ENCODE measurements at regions not wholly inside any gene's neighbourhood (a gene's known extent, or its start where the extent isn't known, plus 50 kb on each side); places are given as distances from the start of the nearest gene placed in this dataset.
"Not testable (repeated sequence)": the region's sequence is repeated elsewhere in the genome, so short reads cannot be mapped to it uniquely, and the experiment has no call there.

GRCh38 chr2:21346984-21347383 is 223.2 kb downstream of the TDRD15 start:
- DNase-seq: no peak

DNA sequence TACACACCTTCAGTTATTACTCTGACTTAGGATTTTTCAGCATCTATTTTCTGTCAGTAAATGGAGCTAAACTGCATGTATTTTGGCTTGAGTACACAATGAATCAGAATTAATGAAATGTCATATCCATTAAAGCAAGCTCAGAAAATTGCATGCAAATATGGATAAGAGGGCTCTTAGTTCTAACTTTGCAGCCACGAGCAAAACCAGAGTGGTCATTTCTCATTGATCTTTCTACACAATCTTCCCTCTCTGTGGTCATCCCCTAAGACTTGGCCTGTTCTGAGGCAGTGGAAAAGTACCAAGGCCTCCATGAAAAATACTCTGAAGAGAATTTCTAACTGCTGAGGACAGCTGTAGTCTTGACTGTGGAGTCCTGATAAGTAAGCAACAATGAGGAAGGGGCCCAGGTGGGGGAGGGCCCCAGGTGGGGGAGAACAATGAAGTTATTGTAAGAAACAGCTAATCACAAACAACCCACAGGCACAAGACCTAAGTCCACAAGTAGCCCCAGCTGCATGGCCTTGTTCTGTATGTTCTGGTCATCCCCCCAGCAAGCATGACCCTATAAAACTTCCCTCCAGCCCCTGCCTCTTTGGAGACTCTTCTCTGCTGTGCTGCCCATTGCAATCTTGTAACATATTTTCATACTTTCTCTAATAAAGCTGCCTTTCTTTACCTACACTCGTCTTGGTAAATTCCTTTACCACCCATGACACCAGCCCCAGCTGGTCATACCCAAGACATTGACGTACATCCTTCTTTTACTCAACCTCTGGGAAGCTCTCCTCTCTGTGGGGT is 230.3 kb downstream of the TDRD15 start:
- no peak for DNase-seq

- DNase-seq: no peak
Measured at GRCh38 chr2:21356086-21356856, 232.5 kb downstream of the TDRD15 start.

DNA sequence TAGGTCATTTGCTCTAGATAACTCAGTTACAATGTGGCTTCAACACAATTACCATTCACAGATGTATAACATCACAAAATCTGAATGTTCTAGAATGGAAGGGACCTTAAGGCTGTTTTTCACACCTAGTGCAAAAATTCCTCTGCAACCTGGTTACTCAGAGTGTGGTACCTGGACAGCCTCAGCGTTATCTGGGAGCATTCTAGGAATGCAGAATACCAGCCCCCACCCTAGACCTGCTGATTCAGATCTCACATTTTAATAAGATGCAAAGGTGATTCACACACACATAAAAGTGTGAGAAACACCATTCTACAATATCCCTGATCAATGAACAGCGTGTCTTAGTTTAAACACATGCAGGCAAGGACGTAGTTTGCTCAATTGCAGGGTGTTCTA is 233.1 kb downstream of the TDRD15 start:
- no peak for DNase-seq

DNA sequence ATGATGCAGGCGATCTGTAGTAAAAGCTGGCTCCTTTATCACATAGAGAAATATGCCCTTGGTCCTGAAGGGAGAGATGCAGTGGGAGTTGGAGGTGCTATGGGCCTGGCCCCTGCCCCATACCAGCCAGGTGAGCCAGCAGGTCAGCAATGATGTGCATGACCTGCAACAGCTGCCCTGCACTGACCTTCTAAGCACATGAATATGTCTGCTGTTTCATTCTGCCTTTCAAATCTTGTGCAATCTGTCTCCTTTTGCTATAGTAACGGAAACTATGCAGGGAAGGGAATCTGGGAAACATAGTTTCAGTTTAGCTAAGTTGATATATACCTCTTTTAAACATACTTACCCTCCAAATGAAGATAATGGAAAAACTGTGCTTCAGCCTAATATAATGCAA is 235.2 kb downstream of the TDRD15 start:
- DNase-seq: no peak

- DNase-seq: no peak
Measured at GRCh38 chr2:21361384-21361783, 237.6 kb downstream of the TDRD15 start.

DNA sequence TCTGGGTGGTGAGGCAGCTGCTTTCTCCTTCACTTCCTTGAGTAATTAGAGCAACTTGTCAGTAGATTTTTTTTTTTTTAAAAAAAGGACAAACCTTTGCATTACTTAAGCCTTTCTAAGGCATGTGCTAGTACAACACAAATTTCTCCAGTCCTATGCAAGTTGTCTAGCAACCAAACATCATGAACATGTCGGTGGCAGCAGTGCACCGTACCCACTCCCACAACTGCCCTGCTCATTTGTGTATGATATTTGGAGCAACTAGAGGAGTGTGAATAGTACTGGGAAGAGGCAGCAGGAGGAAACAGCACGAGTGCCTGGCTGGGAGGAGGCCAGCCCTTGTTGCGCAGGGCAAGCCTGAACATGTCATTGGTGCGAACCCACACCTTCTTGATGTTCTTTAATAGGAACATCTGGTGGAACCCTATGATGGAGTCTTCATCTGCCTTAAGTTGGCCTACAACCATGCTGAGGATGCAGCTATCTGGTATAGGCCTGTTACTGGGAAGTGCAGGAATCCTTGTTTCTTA is 238.3 kb downstream of the TDRD15 start:
- no peak for DNase-seq

GRCh38 chr2:21363364-21363763 is 239.6 kb downstream of the TDRD15 start:
- DNase-seq: no peak

- no peak for DNase-seq
Measured at GRCh38 chr2:21367421-21367820, 243.7 kb downstream of the TDRD15 start.

DNA sequence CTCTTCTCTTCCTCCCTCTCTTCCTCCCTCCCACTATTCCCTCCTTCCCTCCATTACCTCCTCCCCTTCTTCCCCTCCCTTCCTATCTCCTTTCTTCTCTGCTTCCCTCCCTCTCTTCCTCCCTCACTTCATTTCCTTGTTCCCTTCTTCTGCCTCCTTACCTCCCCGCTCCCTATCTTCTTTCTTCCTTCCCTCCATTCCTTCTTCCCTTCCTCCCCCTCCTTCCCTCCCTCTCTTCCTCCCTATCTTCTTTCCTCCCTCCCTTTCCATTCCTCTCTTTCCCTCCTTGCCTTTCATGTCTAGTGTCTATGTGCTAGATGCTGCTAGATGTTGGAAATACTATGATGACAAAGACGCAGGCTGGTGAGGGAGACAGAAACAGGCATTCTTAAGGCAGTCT is 246.0 kb downstream of the TDRD15 start:
- no peak for DNase-seq

GRCh38 chr2:21371499-21372003 is 247.8 kb downstream of the TDRD15 start:
- DNase-seq: no peak

- no peak for DNase-seq
Measured at GRCh38 chr2:21372654-21373053, 248.9 kb downstream of the TDRD15 start.

DNA sequence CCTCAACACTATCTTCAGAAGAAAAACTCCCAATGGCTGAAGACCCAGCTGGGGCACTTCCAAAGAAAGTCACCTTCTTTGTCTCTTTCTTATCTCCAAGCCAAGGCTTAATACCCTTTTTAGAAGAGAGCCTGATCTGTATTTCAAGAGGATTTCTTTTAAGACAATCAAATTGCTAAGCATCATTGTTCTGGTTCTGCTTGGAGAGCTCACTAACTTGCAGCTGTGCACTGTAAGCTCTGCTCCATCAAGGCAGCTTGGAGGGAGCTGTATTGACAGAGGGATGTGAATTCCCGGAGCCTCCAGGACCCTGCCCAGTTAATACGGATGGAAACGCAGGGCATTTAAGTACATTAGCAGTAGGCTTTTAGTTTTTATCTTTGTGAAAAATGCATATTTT is 253.1 kb downstream of the TDRD15 start:
- no peak for DNase-seq

DNA sequence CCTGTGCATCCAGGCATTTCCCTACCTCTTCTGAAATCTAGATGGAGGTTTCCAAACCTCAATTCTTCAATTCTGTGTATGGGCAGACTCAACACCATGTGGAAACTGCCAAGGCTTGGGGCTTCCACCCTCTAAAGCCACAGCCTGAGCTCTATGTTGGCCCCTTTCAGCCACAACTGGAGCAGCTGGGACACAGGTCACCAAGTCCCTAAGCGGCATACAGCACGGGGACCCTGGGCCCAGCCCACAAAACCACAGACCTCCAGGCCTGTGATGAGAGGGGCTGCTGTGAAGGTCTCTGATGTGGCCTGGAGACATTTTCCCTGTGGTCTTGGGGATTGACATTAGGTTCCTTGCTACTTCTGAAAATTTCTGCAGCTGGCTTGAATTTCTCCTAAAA is 255.4 kb downstream of the TDRD15 start:
- DNase-seq: no peak

- not testable (repeated sequence) for DNase-seq
Measured at GRCh38 chr2:21379668-21380067, 255.9 kb downstream of the TDRD15 start.

GRCh38 chr2:21381421-21381820 is 257.7 kb downstream of the TDRD15 start:
- no peak for DNase-seq

DNA sequence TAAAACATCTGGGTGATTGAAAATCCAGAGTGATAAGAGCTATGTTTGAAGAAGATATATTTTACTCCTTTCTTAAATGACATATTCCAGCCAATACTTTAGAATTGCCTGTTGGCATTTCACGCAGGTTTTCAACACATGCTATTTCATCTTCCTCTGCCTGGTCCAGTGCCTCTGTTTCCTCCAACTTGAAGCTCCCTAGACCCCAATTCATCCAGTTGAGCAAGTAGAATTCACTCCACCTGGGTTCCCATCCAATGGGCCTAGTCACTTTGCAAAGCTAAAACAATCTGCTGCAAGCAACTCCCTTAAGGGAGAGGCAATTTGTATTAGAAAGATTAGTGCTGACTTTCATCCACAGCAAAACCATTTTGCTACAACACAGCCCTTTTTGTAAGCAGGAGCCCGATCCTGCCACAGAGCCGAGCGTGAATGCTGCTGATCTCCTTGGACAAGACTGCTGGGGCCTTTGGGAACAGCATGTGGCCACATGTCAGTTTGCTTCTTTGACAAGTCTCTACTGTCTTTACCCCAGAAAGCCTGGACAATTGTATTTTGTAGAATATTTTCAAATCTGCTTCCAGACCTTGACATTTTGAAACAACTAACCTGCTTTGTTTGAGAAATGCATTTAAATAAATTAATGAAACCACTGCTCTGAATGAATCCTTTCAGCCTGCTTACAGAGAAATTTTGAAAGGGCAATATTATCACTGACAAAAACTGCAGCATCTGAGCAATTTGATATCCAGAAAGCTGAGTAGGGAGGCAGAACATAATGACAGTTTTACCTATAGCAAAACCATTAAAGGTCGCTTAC is 259.1 kb downstream of the TDRD15 start:
- DNase-seq: peak; percentile 35

DNA sequence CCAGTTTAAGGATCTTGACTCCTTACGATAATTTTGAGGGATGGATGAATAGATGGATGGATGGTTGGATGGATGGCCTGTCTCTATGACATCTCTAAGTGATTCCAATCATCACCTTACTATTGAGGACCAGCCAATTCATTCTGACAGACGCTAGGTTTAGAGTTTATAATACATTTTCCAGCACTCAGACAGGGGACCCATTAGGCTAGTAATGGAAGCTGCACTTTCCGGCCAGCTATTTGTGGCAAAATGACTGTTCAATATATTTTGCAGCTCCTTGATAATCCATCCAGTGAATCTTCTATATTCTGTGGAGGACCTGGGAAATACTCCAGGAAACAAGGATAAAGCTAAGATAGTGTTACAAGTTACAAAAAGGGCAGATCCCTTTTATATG is 262.9 kb downstream of the TDRD15 start:
- no peak for DNase-seq

GRCh38 chr2:21392649-21393048 is 268.9 kb downstream of the TDRD15 start:
- no peak for DNase-seq

DNA sequence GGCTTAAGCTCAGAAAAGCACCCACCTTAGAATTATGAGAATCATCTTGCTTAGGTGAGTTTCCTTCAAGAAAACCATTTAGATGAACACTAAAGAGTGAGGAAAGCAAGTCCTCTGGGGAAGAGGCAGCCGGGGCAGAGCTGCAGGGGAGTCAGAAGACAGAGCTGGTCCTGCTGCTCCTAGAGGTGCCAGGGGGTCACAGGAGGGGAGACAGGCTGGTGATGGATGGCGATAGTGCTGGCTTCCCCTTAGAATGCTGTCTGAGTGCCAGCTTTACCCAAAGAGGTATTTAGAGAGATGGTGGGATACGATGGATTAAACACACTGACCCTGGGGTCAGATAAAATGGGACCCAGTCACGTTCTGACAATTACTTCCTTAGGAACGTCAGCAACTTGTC is 269.4 kb downstream of the TDRD15 start:
- no peak for DNase-seq

DNA sequence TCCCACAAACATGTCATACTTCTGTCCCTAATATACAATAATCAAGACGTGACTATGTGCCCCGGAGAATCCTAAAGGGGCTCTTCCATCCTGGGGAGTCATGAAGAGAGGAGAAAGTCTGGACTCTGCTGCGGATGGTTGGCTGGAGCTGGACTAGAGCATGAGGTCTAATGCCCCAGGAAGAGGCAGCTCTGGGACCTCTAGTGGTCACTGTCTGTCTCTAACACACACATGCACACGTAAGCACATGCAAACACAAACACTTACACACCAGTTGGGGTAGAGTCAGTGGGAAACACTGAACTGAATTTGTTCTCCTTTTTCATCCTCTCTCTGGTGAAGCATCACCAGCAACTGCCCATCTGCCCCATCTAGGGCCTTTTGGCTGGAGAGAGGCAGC is 271.6 kb downstream of the TDRD15 start:
- no peak for DNase-seq

GRCh38 chr2:21396252-21396651 is 272.5 kb downstream of the TDRD15 start:
- no peak for DNase-seq
